ENCODE measurements at regions not wholly inside any gene's neighbourhood (a gene's known extent, or its start where the extent isn't known, plus 50 kb on each side); places are given as distances from the start of the nearest gene placed in this dataset.

DNA sequence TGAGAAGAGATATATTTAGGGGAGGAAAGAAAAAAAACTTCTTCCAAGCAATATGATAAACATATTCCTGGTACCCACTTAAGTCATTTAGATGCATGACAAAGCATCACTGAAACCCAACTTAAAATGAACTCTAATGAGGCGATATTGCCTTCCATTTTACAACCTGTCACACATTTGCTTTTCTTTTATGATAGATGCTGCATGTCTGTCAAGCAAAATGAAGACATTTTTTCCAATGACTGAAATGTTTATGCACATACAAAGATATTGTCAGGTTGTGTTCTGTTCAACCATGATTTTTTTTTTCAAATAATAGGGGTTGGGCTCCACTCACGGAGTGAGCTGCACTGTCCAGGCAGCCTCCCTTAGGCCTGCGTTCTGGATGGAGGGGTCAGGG is 894.4 kb downstream of the SORCS3 start:
- TF ChIP-seq, protein P1, sequence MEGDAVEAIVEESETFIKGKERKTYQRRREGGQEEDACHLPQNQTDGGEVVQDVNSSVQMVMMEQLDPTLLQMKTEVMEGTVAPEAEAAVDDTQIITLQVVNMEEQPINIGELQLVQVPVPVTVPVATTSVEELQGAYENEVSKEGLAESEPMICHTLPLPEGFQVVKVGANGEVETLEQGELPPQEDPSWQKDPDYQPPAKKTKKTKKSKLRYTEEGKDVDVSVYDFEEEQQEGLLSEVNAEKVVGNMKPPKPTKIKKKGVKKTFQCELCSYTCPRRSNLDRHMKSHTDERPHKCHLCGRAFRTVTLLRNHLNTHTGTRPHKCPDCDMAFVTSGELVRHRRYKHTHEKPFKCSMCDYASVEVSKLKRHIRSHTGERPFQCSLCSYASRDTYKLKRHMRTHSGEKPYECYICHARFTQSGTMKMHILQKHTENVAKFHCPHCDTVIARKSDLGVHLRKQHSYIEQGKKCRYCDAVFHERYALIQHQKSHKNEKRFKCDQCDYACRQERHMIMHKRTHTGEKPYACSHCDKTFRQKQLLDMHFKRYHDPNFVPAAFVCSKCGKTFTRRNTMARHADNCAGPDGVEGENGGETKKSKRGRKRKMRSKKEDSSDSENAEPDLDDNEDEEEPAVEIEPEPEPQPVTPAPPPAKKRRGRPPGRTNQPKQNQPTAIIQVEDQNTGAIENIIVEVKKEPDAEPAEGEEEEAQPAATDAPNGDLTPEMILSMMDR (conservative IDR thresholded peaks at IDR 0.05; ENCODE audit: low read length): no peak
- TF ChIP-seq EZH2phosphoT487 (IDR thresholded peaks at IDR 0.05; ENCODE audit: borderline replicate concordance, low read depth, low read length): no peak
